ENCODE measurements at regions not wholly inside any gene's neighbourhood (a gene's known extent, or its start where the extent isn't known, plus 50 kb on each side); places are given as distances from the start of the nearest gene placed in this dataset.
"Not testable (repeated sequence)": the region's sequence is repeated elsewhere in the genome, so short reads cannot be mapped to it uniquely, and the experiment has no call there.

DNA sequence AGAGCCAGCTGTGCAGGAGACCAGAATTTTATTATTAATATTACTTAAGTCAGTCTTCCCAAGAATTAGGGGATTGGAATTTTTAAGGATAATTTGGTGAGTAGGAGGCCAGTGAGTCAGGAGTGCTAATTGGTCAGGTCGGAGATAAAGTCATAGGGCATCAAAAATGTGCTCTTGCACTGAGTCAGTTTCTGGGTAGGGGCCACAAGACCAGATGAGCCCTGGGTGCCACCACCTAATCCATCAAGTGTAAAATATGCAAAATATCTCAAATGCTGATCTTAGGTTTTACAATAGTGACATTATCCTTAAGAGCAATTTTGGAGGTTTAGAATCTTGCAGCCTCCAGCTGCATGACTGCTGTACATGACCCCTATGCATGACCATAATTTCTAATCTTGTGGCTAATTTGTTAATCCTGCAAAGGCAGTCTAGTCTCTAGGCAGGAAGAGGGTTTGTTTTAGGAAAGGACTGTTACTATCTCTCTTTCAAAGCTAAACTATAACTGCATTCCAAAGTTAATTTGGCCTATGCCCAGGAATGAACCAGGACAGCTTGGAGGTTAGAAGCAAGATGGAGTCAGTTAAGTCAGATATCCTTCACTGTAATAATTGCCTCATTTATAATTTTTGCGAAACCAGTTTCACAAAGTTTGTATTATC lies 215.9 kb downstream of the RNF152 start:
- no peak for DNase-seq (ENCODE audit: low read depth in 3 of 3)

DNA sequence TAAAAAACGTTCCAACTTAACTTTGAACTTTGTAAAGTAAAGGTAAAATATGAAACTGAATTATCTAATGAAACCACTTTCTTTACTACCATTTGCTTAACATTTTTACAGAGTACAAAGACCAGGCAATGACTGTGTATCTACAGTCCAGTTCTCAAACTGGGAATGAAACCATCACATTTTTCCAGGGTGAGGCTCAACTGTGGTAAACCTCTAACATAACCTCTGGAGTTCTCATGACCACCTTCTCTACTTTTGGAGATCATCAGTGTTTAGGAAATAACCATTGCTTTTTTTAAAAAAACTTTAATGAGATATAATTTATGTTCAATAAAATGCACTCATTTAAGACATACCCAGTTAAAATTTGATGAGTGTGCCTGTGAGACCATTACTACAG lies 223.5 kb downstream of the RNF152 start:
- no peak for DNase-seq (ENCODE audit: low read depth in 3 of 3)

DNA sequence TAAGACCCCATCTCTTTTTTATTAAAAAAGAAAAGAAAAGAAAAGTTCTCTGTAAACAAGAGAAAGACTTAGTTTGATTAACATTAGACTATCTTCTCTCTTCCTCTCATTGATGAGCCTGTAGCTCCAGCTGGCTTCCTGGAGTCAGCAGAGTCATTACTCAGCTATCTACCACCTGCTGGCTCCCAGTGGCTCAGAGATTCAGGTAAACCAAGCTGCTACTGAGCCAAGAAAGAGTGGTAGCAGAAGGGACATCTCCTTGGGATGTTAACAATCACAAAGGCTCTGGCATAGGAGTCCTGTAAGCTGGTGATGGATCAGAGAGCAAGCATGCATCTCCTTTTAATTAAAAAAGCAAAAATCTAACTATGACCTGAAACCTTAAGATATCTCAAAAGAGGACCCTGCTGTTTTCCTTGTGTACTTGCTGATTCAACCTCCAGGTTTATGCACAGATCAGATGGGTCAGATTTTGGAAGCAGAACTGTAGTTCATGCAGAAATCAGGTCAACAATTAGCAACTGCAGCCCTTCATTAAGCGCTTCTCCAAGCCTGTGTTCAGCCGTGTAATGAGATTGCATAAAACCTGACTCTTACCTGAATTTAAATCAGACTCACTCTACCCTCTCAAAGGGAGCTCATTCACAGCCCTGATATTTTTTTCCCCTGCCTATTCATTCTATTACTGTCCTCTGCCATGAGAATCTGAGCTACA lies 225.8 kb downstream of the RNF152 start:
- DNase-seq (ENCODE audit: low read depth in 3 of 3), result no peak

DNA sequence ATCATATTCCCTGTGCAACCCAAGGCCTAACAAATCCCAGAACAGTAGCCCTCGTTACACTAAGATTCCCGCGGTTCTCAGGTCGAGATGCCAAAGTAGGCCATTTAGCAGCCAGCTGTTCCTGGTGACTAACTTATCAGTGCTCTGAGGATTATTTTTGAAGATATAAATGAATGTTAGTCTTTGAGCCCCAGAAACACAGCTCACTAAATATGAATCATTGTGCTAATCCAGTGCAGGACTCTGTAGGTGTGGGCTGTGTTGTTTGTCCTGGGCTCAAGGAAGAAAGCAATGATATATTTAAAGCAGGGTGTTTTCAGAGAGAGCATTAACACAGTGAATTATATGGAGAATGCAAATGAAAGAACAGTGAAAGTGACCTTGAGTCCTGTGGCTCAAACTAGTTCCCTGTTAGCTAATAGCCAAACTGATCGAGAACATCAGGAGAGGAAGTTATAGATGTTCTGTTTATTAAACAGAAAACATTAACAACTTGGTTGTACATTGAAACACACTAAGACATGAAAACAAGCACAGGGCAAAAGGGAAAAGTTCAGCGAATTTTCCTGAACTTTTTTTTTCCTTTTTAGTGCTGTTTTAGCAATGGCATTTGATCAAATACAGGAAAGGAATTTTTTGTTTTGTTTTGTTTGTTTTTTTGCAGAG lies 228.3 kb downstream of the RNF152 start:
- DNase-seq (ENCODE audit: low read depth in 3 of 3), result no peak

DNA sequence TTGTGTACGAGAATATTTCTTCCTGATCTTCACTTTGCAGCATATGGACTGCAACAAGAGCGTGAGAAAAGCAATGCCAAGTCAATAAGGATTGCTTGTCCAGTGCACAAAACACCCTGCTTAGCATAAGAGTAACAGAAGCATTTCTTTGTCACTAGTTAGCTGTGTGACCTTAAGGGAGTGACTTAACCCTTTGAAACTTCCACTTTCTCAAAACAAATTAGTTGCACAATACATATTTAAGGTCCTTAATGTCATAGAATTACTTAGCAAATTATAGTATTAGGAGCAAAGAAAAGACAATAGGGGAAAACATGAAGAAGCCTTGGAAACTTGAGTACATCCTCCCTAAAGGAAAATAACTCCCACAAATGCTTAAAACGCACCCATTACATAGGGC lies 230.1 kb downstream of the RNF152 start:
- no peak for DNase-seq (ENCODE audit: low read depth in 3 of 3)

DNA sequence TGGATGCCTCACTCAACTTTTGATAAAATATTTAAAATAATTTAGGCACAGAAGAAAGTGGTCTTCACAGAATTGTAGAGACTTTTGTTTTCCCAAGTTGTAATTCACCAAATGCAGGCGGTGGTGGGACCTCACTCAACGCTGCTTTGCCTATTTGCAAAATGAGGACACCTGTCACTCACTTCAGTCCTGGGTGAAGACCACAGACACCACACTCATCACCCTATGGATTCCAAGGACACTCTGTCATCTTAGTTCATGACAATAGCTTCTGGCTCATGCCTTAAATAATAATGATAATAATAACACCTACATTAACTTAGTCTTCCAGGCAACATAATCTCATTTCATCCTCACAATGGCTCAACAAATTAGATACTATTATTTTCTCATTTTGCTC lies 234.4 kb downstream of the RNF152 start:
- DNase-seq (ENCODE audit: low read depth in 3 of 3), result no peak

DNA sequence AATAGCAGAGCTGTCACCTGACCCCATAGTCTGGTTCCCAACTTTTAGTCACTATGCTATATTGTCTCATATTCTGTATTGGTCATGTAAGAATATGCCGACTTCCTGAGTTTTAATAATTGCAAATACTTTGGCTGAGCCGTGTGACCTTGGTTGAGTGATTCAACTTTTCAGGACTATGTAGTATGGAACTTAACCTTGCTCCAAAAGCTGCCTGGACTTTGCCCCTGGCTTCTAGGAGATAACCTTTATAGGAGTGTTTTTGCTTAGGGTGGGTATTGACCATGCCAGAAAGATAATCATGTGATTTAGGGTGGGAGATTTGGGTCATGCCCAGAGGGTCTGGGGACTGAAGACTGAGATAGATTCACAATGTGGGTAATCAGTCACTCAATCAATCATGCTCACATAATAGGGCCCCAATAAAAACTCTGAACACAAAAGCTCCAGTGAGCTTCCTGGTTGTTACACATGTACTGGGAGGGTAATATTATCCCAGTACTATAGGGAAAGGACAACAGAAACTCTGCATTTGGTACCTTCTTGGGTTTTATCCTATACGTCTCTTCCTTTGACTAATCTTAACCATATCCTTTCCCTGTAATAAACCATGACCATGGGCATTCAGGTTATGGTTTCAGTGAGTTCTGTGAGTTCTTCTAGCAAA lies 235.6 kb downstream of the RNF152 start:
- no peak for DNase-seq (ENCODE audit: low read depth in 3 of 3)

DNA sequence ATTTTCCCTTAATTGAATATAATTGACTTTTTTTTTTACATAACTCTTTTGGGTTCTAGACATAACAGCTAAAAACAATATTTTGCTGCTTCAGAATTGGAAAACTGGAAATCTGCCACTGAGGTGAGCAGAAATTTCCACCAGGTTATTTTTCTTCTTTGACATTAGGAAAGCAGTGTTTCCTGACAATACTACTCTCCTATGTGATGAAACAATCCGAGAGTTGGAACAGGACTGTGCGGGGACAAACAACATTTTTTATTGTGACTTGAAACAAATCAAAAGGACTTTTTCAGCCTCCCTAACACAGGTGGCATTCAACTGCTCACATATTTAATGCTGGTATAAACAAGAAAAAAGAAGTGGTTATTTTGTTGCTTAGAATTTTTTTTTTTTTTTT lies 237.2 kb downstream of the RNF152 start:
- no peak for DNase-seq (ENCODE audit: low read depth in 3 of 3)

DNA sequence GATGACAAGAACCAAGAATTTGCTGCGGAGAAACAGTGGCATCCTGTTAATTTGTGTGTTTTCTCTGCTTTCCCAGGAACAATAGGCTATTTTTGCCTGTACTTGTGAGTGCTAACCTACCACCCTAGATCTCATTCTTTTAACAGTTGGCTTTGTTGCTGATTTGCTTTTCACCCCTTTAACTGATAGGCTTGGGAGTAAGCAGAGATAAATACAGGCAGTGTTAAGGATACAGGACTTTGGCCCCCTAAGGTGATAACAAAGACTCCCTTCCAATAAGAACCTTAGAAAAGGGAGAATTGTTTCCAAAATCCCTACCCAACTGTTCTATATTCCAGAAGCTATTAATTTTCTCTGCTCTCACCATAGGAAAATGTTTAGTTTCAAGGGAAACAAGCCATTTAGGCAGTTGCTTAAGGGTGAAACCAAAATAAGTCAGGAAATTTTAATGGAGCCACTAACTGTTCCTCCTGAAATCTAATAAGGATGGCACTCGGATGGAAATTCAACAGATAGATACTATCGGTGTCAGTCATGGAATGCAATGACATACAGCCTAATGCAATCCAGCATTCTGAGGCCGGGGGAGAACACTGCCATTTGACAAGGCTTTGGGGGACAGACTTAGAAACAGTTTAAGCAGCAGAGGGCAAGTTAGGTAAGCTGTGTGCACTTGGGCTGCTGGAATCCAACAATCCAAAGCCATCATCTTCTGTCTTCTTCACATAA lies 238.8 kb downstream of the RNF152 start:
- DNase-seq (ENCODE audit: low read depth in 3 of 3), result no peak

DNA sequence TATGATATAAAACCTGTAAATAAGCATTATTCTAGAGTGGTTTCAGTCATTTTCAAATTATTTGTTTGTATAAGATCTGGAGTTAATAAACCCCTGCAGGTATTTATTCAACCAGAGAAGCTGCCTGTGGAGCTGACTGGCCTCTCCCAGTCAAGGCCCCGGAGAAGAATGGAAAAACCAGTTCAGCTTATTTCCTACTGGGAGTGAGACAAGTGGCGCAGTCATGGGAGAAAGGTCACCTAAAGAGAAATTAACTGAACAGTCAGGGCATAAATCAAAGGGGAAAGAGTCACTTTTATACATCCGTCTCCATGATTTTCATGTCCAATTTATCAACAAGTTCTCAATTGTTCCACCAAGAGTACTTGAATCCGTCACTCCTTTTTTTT lies 240.9 kb downstream of the RNF152 start:
- DNase-seq (ENCODE audit: low read depth in 3 of 3), result no peak

DNA sequence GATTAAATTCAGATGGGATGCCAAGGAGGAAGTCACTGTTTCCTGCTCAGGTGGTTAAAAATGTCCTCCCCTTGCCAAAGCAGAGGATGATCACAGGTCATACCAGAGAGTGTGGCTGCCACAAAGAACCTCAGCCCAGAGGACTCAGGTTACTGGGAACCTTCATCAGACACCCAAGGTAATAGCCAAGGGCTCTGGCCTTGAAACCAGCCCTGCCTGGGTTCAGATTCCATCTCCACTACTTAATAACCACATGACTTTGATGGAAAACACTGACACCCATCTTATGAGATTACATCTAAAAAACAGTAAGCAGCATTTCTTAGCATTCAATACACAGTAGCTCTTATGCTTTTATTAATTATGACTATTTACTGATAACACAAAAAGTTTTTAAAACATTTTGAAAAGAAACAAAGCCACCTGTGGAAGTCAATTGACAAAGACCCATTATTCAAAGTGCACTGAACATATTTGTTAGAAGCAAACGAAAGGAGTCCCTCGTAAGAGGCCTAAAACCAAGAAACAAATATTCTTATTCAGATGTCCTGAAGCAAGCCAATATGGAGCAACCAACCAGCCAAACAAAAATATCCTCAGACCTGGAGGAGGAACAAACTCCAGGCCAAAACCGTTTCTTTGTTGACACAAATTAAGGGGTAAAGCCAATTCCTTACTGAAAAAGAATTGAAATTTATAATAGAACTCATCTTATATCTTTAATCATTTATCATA lies 241.5 kb downstream of the RNF152 start:
- DNase-seq (ENCODE audit: low read depth in 3 of 3), result no peak

DNA sequence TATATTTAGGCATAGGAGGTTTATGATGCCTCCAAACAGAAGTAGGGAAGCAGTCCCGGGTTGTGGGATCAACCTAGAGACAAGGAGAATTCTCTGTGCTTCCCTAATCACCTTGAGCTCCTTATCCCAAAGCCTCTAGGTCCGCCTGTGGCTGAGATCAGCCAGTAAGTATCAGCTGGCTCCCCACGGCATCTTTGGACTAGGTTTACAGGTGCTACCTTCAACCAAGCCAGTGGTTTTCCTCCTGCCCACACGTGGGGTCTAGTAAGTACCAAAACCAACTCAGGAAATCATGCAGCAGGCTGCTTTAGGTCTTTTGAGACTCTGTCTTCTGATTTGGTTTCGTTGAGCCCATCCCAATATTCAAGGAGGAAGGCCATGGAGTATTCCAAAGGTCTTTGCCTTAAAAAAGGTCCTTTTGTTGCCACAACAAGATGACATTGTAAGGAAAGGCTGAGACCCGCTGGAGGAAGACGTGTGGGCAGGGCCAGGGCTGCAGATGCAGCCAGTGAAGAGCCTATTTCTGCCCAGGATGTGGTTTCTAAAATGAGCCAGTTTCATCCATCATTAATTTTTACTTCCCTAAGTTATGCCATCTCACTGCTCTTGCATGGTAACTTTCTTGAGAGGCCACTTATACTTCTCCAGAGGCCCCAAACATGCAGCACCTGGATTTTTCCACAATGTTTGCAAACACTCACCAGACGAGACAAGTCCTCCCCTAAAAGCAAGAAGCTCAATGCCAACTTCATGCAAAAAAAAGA lies 248.7 kb downstream of the RNF152 start:
- no peak for DNase-seq (ENCODE audit: low read depth in 3 of 3)

DNA sequence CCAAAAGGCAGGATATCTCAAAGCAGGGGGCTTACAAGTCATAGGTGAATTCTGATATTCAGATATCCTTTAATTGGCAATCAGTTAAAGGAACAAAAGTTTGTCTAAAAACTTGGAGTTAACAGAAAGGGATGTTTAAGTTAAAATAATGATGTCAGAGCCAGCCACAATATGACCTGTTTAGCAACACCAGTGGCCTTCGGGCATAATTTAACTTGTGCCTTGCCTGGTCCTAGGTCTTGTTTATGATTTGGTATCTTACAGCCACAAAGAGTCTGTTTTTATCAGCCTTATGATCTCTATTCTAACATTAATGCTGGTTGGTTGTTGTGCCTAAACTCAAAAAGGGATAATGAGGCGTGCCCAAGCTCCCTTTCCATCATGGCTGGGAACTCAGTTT lies 252.9 kb downstream of the RNF152 start:
- DNase-seq (ENCODE audit: low read depth in 3 of 3), result no peak

DNA sequence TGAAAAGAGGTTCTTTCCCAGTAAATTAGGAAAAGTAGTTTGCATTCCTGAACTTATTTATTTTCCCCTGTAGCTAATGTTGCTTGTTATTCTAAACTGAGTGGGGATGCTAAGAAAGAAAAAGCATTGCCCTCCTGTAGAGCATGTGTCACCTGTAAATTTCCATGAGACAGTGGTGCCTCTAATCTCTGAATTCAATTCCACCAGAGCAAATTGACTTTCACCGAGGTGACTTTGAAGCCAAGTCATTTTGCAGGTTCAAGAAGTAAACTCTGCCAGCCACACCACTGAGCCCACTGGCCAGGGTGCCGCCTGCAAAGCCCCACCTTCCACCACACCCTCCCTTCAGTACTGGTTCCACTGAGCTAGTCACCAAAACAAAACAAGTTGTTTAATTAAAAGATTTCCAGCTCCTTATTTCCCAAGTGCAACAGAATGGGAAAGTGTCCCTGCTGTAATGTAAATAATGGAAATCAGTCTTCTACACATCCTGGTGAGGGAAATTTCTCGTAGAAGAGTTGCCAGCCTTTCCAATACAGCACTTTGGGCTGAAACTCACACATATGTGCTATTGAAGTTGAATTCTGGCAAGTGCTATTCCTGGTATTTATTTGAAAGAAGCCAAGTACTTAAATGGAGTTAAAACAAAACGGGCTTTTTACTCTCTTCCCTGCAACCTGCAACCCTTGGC lies 254.8 kb downstream of the RNF152 start:
- no peak for DNase-seq (ENCODE audit: low read depth in 3 of 3)

DNA sequence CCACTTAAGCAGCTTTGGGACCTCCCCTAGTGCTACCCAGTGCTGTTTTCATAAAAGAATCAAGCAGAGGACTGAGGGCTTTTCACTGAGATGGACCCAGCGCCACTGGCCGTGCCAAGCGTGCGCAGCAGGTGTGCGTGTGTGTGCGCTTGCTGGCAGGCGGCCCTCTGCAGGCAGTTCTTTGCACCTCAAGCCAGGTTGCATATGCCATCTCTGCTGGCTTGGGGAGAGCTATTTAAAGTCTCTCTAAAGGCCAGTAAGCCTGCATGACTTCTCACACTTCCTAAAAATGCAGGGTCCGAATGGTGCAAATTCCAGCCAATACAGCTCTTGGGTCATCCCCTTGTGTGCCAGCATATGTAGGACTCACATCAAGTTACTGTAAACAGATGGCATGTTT lies 255.5 kb downstream of the RNF152 start:
- DNase-seq (ENCODE audit: low read depth in 3 of 3), result no peak

DNA sequence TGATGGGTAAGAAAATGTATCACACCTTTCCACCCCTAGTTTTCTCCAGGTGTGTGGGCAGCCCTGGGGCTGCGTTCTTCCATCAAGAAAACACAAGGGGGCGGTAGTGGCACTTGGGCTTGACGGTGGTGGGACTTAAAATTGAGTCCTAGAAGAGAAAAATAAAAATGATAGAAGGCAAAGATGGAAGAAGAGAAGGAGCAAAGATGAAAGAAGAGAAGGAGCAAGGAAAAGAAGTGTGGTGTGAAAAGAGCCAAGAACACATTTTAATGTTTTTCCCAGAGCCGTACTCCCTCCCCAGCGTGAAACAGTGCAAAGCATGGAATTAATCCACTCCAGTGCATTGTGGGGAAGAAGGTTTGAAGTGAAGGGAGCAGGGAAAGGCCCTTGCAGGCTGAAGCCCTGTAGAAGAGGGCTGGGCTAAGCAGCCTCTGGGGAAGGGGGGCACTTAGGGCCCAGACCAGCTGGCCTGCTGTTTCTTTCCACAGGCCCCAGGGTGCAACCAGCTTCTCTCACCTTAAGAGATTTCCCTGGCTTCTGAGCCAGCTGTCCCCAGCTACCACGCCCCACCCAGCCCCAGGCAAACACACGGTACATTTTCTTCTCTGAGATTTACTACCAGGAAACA lies 256.8 kb downstream of the RNF152 start:
- peak in 2 of 3 donors; percentile 2 to 35 for DNase-seq (ENCODE audit: low read depth in 3 of 3)

DNA sequence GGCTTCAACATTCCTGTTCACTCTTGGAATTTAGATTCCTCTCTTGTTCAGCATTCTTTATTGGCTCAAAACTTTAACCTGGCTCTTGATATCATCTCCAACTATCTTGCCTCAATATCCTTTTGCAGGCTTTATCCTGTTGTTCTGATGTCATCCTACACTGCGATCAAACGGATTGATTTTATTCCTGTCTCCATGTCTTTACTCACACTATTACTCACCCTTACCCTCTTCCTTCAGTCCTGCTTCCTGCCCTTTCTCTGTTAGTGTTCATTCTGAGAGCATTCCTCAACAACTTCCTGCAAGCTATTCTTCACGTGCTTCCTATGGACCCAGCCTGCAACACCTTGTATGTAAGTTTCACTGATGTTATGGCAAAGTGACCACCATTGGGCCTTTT lies 264.7 kb downstream of the RNF152 start:
- DNase-seq (ENCODE audit: low read depth in 3 of 3), result no peak

DNA sequence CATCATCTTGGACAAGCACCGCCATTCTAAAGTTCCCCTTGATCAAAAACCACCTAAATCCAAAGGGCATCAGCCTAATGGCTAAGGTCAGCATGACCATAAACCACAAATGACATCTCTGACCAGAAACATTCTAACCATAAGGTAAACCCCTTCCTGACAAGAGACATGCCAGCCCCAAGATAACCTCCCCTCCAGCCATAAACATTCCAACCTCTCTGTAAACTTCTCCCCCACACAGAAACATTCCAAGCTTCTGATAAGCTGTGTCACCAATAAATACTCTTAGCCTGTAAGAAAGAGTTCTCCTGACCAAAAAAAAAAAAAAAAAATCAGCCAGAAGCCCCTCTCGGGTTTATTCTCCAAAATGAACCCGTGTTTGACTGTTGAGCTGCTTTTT lies 268.2 kb downstream of the RNF152 start:
- DNase-seq (ENCODE audit: low read depth in 3 of 3), result not testable (repeated sequence)

DNA sequence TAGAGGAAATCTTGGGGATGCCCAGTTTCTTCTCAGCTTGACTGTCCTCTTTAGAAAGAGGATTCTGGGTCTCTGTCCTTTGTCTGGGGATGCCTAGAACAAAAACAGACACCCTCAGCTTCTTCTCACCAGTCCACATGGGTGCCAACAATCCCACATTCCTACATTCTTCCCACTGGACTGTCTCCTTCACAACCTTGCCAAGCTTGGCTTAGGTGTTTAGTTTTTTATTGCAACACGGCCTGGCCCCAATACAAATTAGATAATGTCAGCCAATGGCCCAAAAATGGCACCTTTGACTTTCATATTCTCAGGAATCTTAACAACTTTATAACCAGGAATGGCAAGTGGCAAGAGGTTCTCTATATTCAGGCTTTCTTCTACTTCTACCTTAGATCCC lies 273.0 kb downstream of the RNF152 start:
- DNase-seq (ENCODE audit: low read depth in 3 of 3), result no peak

Data from stimulated activated CD4-positive, alpha-beta T cell treated with anti-CD3 and anti-CD28 coated beads, TNF-alpha, amount 100 ng/mL, for 48 hours (primary cell).